HL-60 (cell line): ENCODE measurements at regions not wholly inside any gene's neighbourhood (a gene's known extent, or its start where the extent isn't known, plus 50 kb on each side); places are given as distances from the start of the nearest gene placed in this dataset.

Experiments used
- CTCF ChIP-seq: IDR thresholded peaks from one replicate; pipeline ENCODE4 v1.5.1; 2011; ENCODE audit warnings: low read length, control low read depth, inconsistent platforms; ENCODE audit not compliant: insufficient read depth
- GABPA ChIP-seq: IDR thresholded peaks from 2 replicates; pipeline ENCODE4 v1.6.1; 2012; ENCODE audit warnings: low read depth
- POLR2AphosphoS5 ChIP-seq: IDR thresholded peaks from 2 replicates; pipeline ENCODE4 v1.6.1; 2012; ENCODE audit warnings: low read depth
- REST ChIP-seq: IDR thresholded peaks from 2 replicates; pipeline ENCODE4 v1.6.1; 2012; ENCODE audit warnings: low read depth; ENCODE audit not compliant: insufficient replicate concordance
- SPI1 ChIP-seq: IDR thresholded peaks from 2 replicates; pipeline ENCODE4 v1.6.1; 2012; ENCODE audit warnings: low read depth, mild to moderate bottlenecking, borderline replicate concordance

DNA sequence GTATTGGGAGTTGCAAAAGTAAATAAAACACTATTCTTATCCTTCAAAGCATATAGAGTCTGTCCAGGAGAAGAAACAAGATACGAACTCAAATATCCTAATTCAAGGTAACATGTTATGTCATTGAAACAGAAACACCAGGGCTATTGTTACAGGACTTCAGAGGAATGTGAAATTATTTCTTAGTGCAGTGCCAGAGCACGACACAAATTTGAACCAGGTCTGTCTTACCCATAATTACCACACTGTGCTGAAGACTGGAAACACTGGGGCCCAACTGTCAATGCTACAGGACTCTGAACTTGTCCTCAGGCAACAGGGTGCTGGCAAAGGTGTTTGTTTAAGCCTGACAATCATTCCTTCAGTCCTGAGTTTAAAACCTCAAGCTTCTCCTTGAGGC, 633.6 kb upstream of the UBE2E2 start:
- TF ChIP-seq CTCF (no peak), GABPA (no peak), POLR2AphosphoS5 (no peak), SPI1 (no peak), REST (no peak)
